ENCODE measurements at regions not wholly inside any gene's neighbourhood (a gene's known extent, or its start where the extent isn't known, plus 50 kb on each side); places are given as distances from the start of the nearest gene placed in this dataset.

GRCh38 chr18:27847412-27847811, 329.5 kb downstream of the CDH2 start:
- H3K4me3 ChIP-seq: no peak overlapping the region
- H3K27me3 ChIP-seq: no peaks in the 10 kb centered on the region
- intact Hi-C loops (cut with DNase I): no loop called here
- H3K4me1 ChIP-seq: no peaks in the 10 kb centered on the region
- ATAC-seq: no peak
- H3K9me3 ChIP-seq: no peaks in the 10 kb centered on the region
- no peak overlapping the region for H3K27ac ChIP-seq
- no peaks in the 10 kb centered on the region for H3K36me3 ChIP-seq
- DNase-seq: no peak
- TF ChIP-seq, protein P1, sequence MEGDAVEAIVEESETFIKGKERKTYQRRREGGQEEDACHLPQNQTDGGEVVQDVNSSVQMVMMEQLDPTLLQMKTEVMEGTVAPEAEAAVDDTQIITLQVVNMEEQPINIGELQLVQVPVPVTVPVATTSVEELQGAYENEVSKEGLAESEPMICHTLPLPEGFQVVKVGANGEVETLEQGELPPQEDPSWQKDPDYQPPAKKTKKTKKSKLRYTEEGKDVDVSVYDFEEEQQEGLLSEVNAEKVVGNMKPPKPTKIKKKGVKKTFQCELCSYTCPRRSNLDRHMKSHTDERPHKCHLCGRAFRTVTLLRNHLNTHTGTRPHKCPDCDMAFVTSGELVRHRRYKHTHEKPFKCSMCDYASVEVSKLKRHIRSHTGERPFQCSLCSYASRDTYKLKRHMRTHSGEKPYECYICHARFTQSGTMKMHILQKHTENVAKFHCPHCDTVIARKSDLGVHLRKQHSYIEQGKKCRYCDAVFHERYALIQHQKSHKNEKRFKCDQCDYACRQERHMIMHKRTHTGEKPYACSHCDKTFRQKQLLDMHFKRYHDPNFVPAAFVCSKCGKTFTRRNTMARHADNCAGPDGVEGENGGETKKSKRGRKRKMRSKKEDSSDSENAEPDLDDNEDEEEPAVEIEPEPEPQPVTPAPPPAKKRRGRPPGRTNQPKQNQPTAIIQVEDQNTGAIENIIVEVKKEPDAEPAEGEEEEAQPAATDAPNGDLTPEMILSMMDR (IDR thresholded peaks at IDR 0.05): no peak

GRCh38 chr18:27845897-27846296, 331.0 kb downstream of the CDH2 start:
- intact Hi-C loops (cut with DNase I): no loop called here

DNA sequence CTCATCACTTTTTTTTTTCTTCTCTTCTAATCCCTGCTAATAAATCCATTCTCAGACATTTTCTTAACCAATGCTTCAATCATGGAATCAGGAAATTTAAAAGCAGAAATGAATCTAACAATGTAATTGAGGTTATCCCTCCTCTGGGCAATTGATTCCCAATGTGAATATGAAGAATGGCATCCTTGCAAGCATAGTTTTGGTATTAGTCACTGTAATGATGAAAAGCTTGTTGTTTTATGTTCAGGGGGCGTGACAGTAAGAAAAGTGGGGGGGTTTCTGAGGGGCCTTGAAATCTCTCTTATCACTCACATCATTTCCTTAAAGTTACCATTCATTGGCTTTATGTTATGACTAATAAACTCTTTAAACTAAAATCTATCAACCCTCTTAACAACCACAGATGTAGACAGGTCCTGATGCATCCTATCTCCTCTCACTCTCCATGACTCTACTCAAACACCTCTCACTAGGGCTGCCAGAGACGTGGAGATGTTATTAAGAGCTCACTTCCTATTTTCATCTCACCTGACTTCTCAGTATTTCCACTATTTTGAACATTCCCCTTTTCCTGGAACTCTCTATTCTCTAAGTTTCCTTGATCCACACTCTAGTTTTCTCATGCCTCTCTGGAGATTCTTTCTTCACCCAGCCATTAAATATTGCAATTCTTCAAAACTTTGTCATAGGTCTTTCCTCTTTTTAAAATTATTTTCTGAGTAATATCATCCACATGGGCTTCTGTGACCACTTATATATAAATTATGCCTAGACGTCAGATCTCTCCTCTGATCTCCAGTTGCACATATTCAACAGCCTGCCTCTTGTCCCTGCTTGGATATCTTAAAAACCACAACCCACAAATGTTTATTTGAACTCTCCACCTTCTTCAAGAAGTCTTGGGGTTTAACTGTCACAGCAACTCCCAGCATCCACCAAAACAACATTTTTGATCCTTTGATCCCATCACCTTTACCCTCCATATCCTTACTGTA, 332.9 kb downstream of the CDH2 start:
- Histone ChIP-seq H3K4me3 (no peak overlapping the region), H3K36me3 (no peaks in the 10 kb centered on the region), H3K4me1 (no peaks in the 10 kb centered on the region), H3K27me3 (no peaks in the 10 kb centered on the region), H3K9me3 (no peaks in the 10 kb centered on the region), H3K27ac (no peak overlapping the region)
- TF ChIP-seq, protein P1 (IDR thresholded peaks at IDR 0.05): no peak
- ATAC-seq: no peak
- intact Hi-C loops (cut with DNase I): no loop called here
- no peak for DNase-seq

More at GRCh38 chr18:27845897-27846296, 331.0 kb downstream of the CDH2 start:
- H3K36me3 ChIP-seq: no peaks in the 10 kb centered on the region
- no peaks in the 10 kb centered on the region for H3K9me3 ChIP-seq
- TF ChIP-seq, protein P1 (IDR thresholded peaks at IDR 0.05): no peak
- H3K27ac ChIP-seq: no peak overlapping the region
- no peaks in the 10 kb centered on the region for H3K27me3 ChIP-seq
- no peak for ATAC-seq
- H3K4me3 ChIP-seq: no peak overlapping the region
- H3K4me1 ChIP-seq: no peaks in the 10 kb centered on the region
- DNase-seq: no peak

DNA sequence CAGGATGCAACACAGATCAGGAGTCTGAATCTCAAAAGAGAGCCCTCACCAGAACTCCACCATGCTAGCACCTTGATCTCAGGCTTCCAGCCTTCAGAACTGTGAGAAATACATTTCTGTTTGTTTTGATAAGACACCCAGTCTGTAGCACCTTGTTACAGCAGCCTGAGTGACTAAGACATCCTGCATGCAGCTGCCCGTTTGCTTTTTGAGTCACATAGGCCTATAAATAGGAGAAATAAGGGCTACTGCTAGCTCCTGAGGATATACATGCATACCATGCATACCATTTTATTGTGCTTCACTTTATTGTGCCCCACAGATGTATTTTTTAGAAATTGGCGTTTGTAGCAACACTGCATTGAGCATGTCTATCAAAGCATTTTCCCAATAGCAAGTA, 337.8 kb downstream of the CDH2 start:
- H3K9me3 ChIP-seq: no peaks in the 10 kb centered on the region
- H3K4me1 ChIP-seq: no peaks in the 10 kb centered on the region
- no peaks in the 10 kb centered on the region for H3K36me3 ChIP-seq
- no peaks in the 10 kb centered on the region for H3K27me3 ChIP-seq
- ATAC-seq: no peak
- TF ChIP-seq, protein P1 (IDR thresholded peaks at IDR 0.05): no peak
- H3K27ac ChIP-seq: no peak overlapping the region
- no peak for DNase-seq
- intact Hi-C loops (cut with DNase I): no loop called here
- H3K4me3 ChIP-seq: no peak overlapping the region

DNA sequence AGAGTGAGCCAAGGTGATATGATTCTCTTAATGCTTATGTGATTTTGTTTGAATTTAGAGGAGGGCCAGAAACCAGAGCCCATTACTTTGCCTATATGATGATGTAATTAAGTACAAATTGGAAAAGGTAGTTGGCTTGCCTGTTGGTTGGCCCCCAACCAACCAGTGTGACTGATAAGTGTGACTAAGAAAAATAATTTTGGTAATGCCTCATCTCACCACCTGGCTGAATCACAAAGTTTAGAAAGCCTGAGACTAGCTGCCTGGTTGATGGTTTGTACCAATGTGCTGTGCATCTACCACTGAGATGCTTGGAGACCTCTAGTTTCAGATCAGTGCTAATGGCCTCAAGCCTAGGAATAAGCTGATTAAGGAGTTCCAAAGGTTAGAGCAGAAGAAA, 338.7 kb downstream of the CDH2 start:
- H3K27ac ChIP-seq: no peak overlapping the region
- no peaks in the 10 kb centered on the region for H3K36me3 ChIP-seq
- no peak for DNase-seq
- TF ChIP-seq, protein P1 (IDR thresholded peaks at IDR 0.05): no peak
- intact Hi-C loops (cut with DNase I): no loop called here
- H3K27me3 ChIP-seq: no peaks in the 10 kb centered on the region
- no peaks in the 10 kb centered on the region for H3K4me1 ChIP-seq
- no peak for ATAC-seq
- H3K4me3 ChIP-seq: no peak overlapping the region
- no peaks in the 10 kb centered on the region for H3K9me3 ChIP-seq
